ENCODE measurements at regions not wholly inside any gene's neighbourhood (a gene's known extent, or its start where the extent isn't known, plus 50 kb on each side); places are given as distances from the start of the nearest gene placed in this dataset.

DNA sequence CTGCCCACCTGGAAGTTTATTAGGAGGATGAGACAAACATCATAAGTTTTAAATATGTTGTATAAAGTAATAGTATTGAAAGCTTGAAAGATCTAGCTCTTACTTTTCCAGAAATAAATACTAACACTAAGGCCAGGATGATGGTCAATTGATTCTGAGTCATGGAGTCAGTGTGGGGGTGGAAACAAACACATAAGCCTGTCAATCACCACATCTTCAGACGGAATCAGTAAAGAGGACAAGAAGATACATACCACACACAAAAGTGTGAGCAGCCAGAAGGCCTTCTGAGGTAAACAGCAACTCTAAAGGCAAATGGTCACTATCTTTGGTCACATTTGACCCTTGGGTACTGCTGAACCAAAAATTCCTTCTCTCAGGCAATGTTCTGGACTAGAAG is 365.0 kb upstream of the RASGEF1B start:
- DNase-seq = no peak
- Histone ChIP-seq H3K27me3 (ENCODE audit: insufficient read depth, low read length, poor library complexity) (no peaks in the 10 kb centered on the region), H3K9ac (ENCODE audit: low read length) (no peak overlapping the region), H3K4me3 (ENCODE audit: low read length) (no peak overlapping the region), H2BK5ac (ENCODE audit: low read length) (no peak overlapping the region), H2AK5ac (ENCODE audit: low read length) (no peak overlapping the region), H3K27ac (ENCODE audit: low read depth, low read length) (no peak overlapping the region), H3K23ac (ENCODE audit: low read length) (no peak overlapping the region), H3K4me2 (ENCODE audit: low read length) (no peak overlapping the region), H3K4me1 (ENCODE audit: control insufficient read depth, low read depth, low read length) (no peaks in the 10 kb centered on the region), H4K8ac (ENCODE audit: low read depth, low read length) (no peak overlapping the region), H3K56ac (ENCODE audit: low read length) (no peak overlapping the region), H2BK120ac (ENCODE audit: low read depth, low read length) (no peak overlapping the region), H3K79me2 (ENCODE audit: control insufficient read depth, insufficient read depth, low read length) (no peaks in the 10 kb centered on the region), H2BK15ac (replicated peaks; ENCODE audit: low read depth) (no peak overlapping the region), H3K79me1 (ENCODE audit: low read length) (no peaks in the 10 kb centered on the region), H3K18ac (ENCODE audit: low read length) (no peak overlapping the region), H3K36me3 (ENCODE audit: control insufficient read depth, insufficient read depth, low read length) (no peaks in the 10 kb centered on the region), H3K4ac (ENCODE audit: low read depth, low read length) (no peak overlapping the region), H4K5ac (ENCODE audit: low read length) (no peak overlapping the region)
- no CpG with 5 or more reads among the region's 1 CpG for WGBS (ENCODE audit: extremely low coverage, insufficient coverage, low lambda C conversion rate)

DNA sequence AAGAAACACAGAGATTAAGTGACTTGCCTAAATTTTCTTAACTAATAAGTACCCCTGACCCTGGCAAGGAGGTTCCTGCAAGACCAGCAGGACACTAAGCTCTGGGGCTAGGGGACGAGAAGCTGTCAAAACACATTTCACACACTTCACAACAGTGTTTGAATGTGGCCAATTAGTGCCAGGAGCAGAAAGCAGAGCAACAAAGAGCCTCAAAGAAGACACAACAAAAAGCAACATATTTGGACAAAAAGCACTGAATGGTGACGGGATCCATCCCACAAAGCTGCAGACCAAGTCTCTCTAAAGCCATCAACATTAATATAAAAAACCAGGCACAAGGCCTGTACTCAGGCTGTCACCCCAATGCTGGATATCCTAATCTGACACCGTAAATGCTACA is 361.9 kb upstream of the RASGEF1B start:
- no peak overlapping the region for H4K8ac ChIP-seq (ENCODE audit: low read depth, low read length)
- no peak overlapping the region for H3K4me2 ChIP-seq (ENCODE audit: low read length)
- no peaks in the 10 kb centered on the region for H3K36me3 ChIP-seq (ENCODE audit: control insufficient read depth, insufficient read depth, low read length)
- no peak overlapping the region for H2AK5ac ChIP-seq (ENCODE audit: low read length)
- H4K5ac ChIP-seq (ENCODE audit: low read length) = no peak overlapping the region
- no peaks in the 10 kb centered on the region for H3K79me2 ChIP-seq (ENCODE audit: control insufficient read depth, insufficient read depth, low read length)
- no CpG with 5 or more reads among the region's 3 CpGs for WGBS (ENCODE audit: extremely low coverage, insufficient coverage, low lambda C conversion rate)
- H3K27me3 ChIP-seq (ENCODE audit: insufficient read depth, low read length, poor library complexity) = no peaks in the 10 kb centered on the region
- H3K27ac ChIP-seq (ENCODE audit: low read depth, low read length) = no peak overlapping the region
- no peaks in the 10 kb centered on the region for H3K79me1 ChIP-seq (ENCODE audit: low read length)
- no peak overlapping the region for H2BK15ac ChIP-seq (replicated peaks; ENCODE audit: low read depth)
- no peak overlapping the region for H3K4ac ChIP-seq (ENCODE audit: low read depth, low read length)
- H3K23ac ChIP-seq (ENCODE audit: low read length) = no peak overlapping the region
- H3K4me1 ChIP-seq (ENCODE audit: control insufficient read depth, low read depth, low read length) = no peaks in the 10 kb centered on the region
- H2BK120ac ChIP-seq (ENCODE audit: low read depth, low read length) = no peak overlapping the region
- H3K4me3 ChIP-seq (ENCODE audit: low read length) = no peak overlapping the region
- DNase-seq = no peak
- H3K56ac ChIP-seq (ENCODE audit: low read length) = no peak overlapping the region
- H2BK5ac ChIP-seq (ENCODE audit: low read length) = no peak overlapping the region
- no peak overlapping the region for H3K9ac ChIP-seq (ENCODE audit: low read length)
- H3K18ac ChIP-seq (ENCODE audit: low read length) = no peak overlapping the region

DNA sequence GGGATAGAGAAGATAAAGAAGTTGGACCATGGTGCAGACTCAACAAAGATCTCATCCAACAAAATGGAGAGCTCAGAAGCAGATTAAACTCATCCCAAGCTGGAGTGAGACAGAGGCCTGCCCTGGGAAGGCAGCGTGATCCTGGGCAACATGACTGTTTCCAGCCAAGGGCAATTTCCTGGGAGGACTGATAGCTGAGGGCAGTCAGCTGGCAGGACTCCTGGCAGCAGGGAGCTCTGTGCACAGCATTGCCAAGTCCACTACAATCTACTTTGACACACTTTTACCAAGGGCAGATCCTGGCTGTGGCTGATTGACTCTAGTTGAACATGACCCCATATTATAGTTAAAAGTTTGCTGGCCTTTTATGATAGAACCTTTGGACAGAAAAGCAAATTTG is 357.3 kb upstream of the RASGEF1B start:
- Histone ChIP-seq H3K23ac (ENCODE audit: low read length) (no peak overlapping the region), H3K4ac (ENCODE audit: low read depth, low read length) (no peak overlapping the region), H3K27me3 (ENCODE audit: insufficient read depth, low read length, poor library complexity) (no peaks in the 10 kb centered on the region), H3K79me1 (ENCODE audit: low read length) (no peaks in the 10 kb centered on the region), H4K5ac (ENCODE audit: low read length) (no peak overlapping the region), H2AK5ac (ENCODE audit: low read length) (no peak overlapping the region), H3K36me3 (ENCODE audit: control insufficient read depth, insufficient read depth, low read length) (no peaks in the 10 kb centered on the region), H2BK15ac (replicated peaks; ENCODE audit: low read depth) (no peak overlapping the region), H3K4me1 (ENCODE audit: control insufficient read depth, low read depth, low read length) (no peaks in the 10 kb centered on the region), H2BK120ac (ENCODE audit: low read depth, low read length) (no peak overlapping the region), H3K27ac (ENCODE audit: low read depth, low read length) (no peak overlapping the region), H3K4me2 (ENCODE audit: low read length) (no peak overlapping the region), H3K9ac (ENCODE audit: low read length) (no peak overlapping the region), H2BK5ac (ENCODE audit: low read length) (no peak overlapping the region), H4K8ac (ENCODE audit: low read depth, low read length) (no peak overlapping the region), H3K56ac (ENCODE audit: low read length) (no peak overlapping the region), H3K18ac (ENCODE audit: low read length) (no peak overlapping the region), H3K79me2 (ENCODE audit: control insufficient read depth, insufficient read depth, low read length) (no peaks in the 10 kb centered on the region), H3K4me3 (ENCODE audit: low read length) (no peak overlapping the region)
- WGBS (ENCODE audit: extremely low coverage, insufficient coverage, low lambda C conversion rate) = no CpG with 5 or more reads among the region's 1 CpG
- DNase-seq = no peak

DNA sequence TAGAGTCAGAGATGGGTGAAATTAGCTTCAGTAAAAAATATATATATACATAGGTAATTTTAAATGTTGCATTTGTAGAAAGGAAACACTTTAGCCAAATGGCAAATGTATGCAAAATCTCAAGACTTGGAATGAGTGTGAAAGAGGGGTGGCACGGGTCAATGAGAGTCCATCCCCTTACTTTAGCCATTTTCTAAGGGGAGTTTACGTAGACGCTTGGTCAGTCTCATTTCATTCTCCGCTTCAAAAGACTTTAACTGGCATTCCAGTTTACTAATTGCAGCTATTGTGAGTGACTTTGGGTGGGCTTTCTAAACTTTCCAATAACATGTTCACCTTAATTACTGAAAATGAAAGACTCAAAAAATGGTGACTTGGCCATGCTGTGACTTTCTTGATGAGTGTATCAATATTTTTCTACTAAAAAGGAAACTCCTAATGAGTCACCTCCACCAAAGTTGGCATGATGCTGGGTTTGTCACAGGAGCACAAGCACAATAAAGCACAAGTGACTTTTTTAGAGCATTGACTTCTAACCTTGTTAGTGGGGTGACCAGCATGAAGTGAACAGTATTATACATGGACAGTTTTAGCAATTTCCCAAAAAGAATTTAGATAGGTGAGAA is 356.0 kb upstream of the RASGEF1B start:
- Histone ChIP-seq H3K23ac (ENCODE audit: low read length) (no peak overlapping the region), H4K8ac (ENCODE audit: low read depth, low read length) (no peak overlapping the region), H3K27ac (ENCODE audit: low read depth, low read length) (no peak overlapping the region), H3K56ac (ENCODE audit: low read length) (no peak overlapping the region), H3K18ac (ENCODE audit: low read length) (no peak overlapping the region), H3K4me2 (ENCODE audit: low read length) (no peak overlapping the region), H3K9ac (ENCODE audit: low read length) (no peak overlapping the region), H2AK5ac (ENCODE audit: low read length) (no peak overlapping the region), H3K79me1 (ENCODE audit: low read length) (no peaks in the 10 kb centered on the region), H2BK5ac (ENCODE audit: low read length) (no peak overlapping the region), H3K36me3 (ENCODE audit: control insufficient read depth, insufficient read depth, low read length) (no peaks in the 10 kb centered on the region), H3K27me3 (ENCODE audit: insufficient read depth, low read length, poor library complexity) (no peaks in the 10 kb centered on the region), H3K4me3 (ENCODE audit: low read length) (no peak overlapping the region), H4K5ac (ENCODE audit: low read length) (no peak overlapping the region), H3K4ac (ENCODE audit: low read depth, low read length) (no peak overlapping the region), H2BK15ac (replicated peaks; ENCODE audit: low read depth) (no peak overlapping the region), H3K79me2 (ENCODE audit: control insufficient read depth, insufficient read depth, low read length) (no peaks in the 10 kb centered on the region), H2BK120ac (ENCODE audit: low read depth, low read length) (no peak overlapping the region), H3K4me1 (ENCODE audit: control insufficient read depth, low read depth, low read length) (no peaks in the 10 kb centered on the region)
- no CpG with 5 or more reads among the region's 4 CpGs for WGBS (ENCODE audit: extremely low coverage, insufficient coverage, low lambda C conversion rate)
- no peak for DNase-seq

DNA sequence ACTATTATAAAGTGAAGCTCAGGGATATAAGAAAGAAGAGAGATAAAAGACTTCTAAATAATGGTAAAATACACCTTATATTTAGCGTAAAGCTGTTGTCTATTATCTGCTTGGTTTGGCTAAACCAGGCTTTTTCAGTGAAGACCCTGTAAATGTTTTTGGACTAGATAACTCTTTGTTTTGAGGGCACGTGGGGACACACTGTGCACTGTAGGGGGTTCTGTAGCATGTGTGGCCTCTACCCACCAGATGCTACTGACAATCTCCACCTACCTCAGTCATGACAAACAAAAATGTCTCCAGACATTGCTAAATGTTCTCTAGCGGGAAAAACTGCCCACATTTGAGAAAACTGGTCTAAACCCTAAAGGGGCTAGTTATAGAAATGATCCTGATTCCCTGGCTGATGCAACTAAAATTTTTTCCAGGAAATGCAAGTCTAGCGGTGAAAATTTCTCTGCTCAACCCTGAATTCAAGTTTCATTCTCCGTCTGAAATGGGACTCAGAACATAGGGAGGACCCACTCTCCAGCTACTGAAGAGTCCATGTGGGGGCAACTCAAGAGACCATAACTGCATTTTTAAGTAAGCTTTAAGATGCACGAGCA is 355.2 kb upstream of the RASGEF1B start:
- Histone ChIP-seq H3K9ac (ENCODE audit: low read length) (no peak overlapping the region), H3K23ac (ENCODE audit: low read length) (no peak overlapping the region), H3K79me1 (ENCODE audit: low read length) (no peaks in the 10 kb centered on the region), H3K4ac (ENCODE audit: low read depth, low read length) (no peak overlapping the region), H3K4me1 (ENCODE audit: control insufficient read depth, low read depth, low read length) (no peaks in the 10 kb centered on the region), H3K27ac (ENCODE audit: low read depth, low read length) (no peak overlapping the region), H3K18ac (ENCODE audit: low read length) (no peak overlapping the region), H3K79me2 (ENCODE audit: control insufficient read depth, insufficient read depth, low read length) (no peaks in the 10 kb centered on the region), H2AK5ac (ENCODE audit: low read length) (no peak overlapping the region), H2BK120ac (ENCODE audit: low read depth, low read length) (no peak overlapping the region), H3K4me2 (ENCODE audit: low read length) (no peak overlapping the region), H3K27me3 (ENCODE audit: insufficient read depth, low read length, poor library complexity) (no peaks in the 10 kb centered on the region), H4K5ac (ENCODE audit: low read length) (no peak overlapping the region), H2BK5ac (ENCODE audit: low read length) (no peak overlapping the region), H3K36me3 (ENCODE audit: control insufficient read depth, insufficient read depth, low read length) (no peaks in the 10 kb centered on the region), H4K8ac (ENCODE audit: low read depth, low read length) (no peak overlapping the region), H3K4me3 (ENCODE audit: low read length) (no peak overlapping the region), H2BK15ac (replicated peaks; ENCODE audit: low read depth) (no peak overlapping the region), H3K56ac (ENCODE audit: low read length) (no peak overlapping the region)
- no CpG with 5 or more reads among the region's 6 CpGs for WGBS (ENCODE audit: extremely low coverage, insufficient coverage, low lambda C conversion rate)
- DNase-seq = no peak

DNA sequence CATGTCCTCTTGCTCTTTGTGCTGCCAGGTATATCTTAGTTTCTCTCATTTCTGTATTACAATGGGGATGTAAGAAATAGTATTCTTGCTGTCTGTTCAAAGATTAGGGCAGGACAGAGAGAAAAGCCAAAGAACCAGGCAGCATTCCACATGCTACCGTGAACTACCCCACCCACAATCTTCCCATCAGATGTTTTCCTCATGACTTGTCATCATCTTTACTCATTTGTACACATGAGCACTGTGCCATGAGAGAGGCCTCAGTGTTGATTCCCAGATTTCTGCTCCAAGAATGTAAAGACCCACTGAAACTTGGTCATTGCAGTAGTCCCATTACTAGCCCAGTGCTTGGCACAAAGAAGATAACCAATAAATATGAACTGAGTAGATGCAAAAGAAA is 354.6 kb upstream of the RASGEF1B start:
- Histone ChIP-seq H3K79me1 (ENCODE audit: low read length) (no peaks in the 10 kb centered on the region), H3K18ac (ENCODE audit: low read length) (no peak overlapping the region), H3K27me3 (ENCODE audit: insufficient read depth, low read length, poor library complexity) (no peaks in the 10 kb centered on the region), H3K36me3 (ENCODE audit: control insufficient read depth, insufficient read depth, low read length) (no peaks in the 10 kb centered on the region), H3K27ac (ENCODE audit: low read depth, low read length) (no peak overlapping the region), H3K4ac (ENCODE audit: low read depth, low read length) (no peak overlapping the region), H2BK120ac (ENCODE audit: low read depth, low read length) (no peak overlapping the region), H3K4me2 (ENCODE audit: low read length) (no peak overlapping the region), H3K79me2 (ENCODE audit: control insufficient read depth, insufficient read depth, low read length) (no peaks in the 10 kb centered on the region), H2BK5ac (ENCODE audit: low read length) (no peak overlapping the region), H3K4me1 (ENCODE audit: control insufficient read depth, low read depth, low read length) (no peaks in the 10 kb centered on the region), H4K8ac (ENCODE audit: low read depth, low read length) (no peak overlapping the region), H2AK5ac (ENCODE audit: low read length) (no peak overlapping the region), H3K23ac (ENCODE audit: low read length) (no peak overlapping the region), H3K9ac (ENCODE audit: low read length) (no peak overlapping the region), H4K5ac (ENCODE audit: low read length) (no peak overlapping the region), H2BK15ac (replicated peaks; ENCODE audit: low read depth) (no peak overlapping the region), H3K56ac (ENCODE audit: low read length) (no peak overlapping the region), H3K4me3 (ENCODE audit: low read length) (no peak overlapping the region)
- no peak for DNase-seq
- no CpG with 5 or more reads among the region's 1 CpG for WGBS (ENCODE audit: extremely low coverage, insufficient coverage, low lambda C conversion rate)

Measured in mesendoderm (in vitro differentiated cells).